GM12878 (cell line): ENCODE measurements at regions not wholly inside any gene's neighbourhood (a gene's known extent, or its start where the extent isn't known, plus 50 kb on each side); places are given as distances from the start of the nearest gene placed in this dataset.

ENCODE experiments used
- ATAC-seq: fragments of 200-7000 bp; cut with Tn5 transposase; 3 replicates; pipeline ENCODE4 v1.9.1; 2020; ENCODE audit warnings: mild to moderate bottlenecking, moderate library complexity
- BruUV-seq: library from RNA; stranded (reverse); fragments of 400-500 nt; replicated peaks from 2 replicates; lab custom pipeline; 2021; lab: Mats Ljungman, UMichigan
- CTCF ChIA-PET: fragments of 300-600 bp; sonication (Branson Sonifier 250); formaldehyde crosslinking; extraction: SDS; loops from one replicate; lab custom pipeline; 2021; ENCODE audit warnings: inconsistent platforms; lab: Yijun Ruan, JAX
- POLR2A ChIA-PET: fragments of 350-600 bp; formaldehyde crosslinking; extraction: SDS; loops from one replicate; lab custom pipeline; 2021; ENCODE audit warnings: inconsistent platforms; lab: Charles Lee
- RAD21 ChIA-PET: fragments of 300-600 bp; sonication (Branson Sonifier 250); formaldehyde crosslinking; loops from one replicate; lab custom pipeline; 2023; ENCODE audit warnings: antibody characterized with exemption; ENCODE audit not compliant: unreplicated experiment; lab: Charles Lee
- SMC1A ChIA-PET: fragments of 300-600 bp; sonication (Branson Sonifier 250); formaldehyde crosslinking; loops from one replicate; lab custom pipeline; 2023; ENCODE audit not compliant: unreplicated experiment, uncharacterized antibody; lab: Charles Lee
- DNase-seq: peaks from one replicate; pipeline ENCODE4 v3.0.0-alpha.2; 2011; ENCODE audit warnings: low read depth, low spot score
- FAIRE-seq: peaks from 3 replicates; lab custom pipeline; 2011; peaks lifted over from hg19 to GRCh38; lab: Jason Lieb, UNC
- H2AFZ ChIP-seq: 2 replicates; pipeline ENCODE4 v1.6.0; 2011; ENCODE audit warnings: low read depth, low read length, control low read depth; ENCODE audit not compliant: control insufficient read depth
- H3K27ac ChIP-seq: 2 replicates; pipeline ENCODE4 v1.5.1; 2011; ENCODE audit warnings: control low read depth; ENCODE audit not compliant: control insufficient read depth, insufficient read depth
- H3K27me3 ChIP-seq, 2 experiments: replicated peaks in 1 of 2; 2 replicates each; pipeline versions ENCODE4 v1.6.0 to v1.6.1; 2011; ENCODE audit warnings: low read length in 1 of 2; ENCODE audit not compliant: control insufficient read depth in 2 of 2, insufficient read depth in 2 of 2
- H3K36me3 ChIP-seq, 2 experiments: 2 replicates each; pipeline ENCODE4 v1.5.1; 2011; ENCODE audit warnings: low read length in 1 of 2; ENCODE audit not compliant: control insufficient read depth in 2 of 2, insufficient read depth in 2 of 2
- H3K4me1 ChIP-seq: 2 replicates; pipeline ENCODE4 v1.6.1; 2011; ENCODE audit warnings: mild to moderate bottlenecking, low read length, moderate library complexity, mixed read lengths; ENCODE audit not compliant: control insufficient read depth, insufficient read depth
- H3K4me2 ChIP-seq: 2 replicates; pipeline ENCODE4 v1.6.0; 2011; ENCODE audit warnings: control low read depth; ENCODE audit not compliant: control insufficient read depth, insufficient read depth
- H3K4me3 ChIP-seq: fragments of 200-600 bp; sonication (generic); 2 replicates; pipeline ENCODE4 v1.5.1; 2016
- H3K79me2 ChIP-seq: 2 replicates; pipeline ENCODE4 v1.6.0; 2011; ENCODE audit warnings: low read length; ENCODE audit not compliant: control insufficient read depth, insufficient read depth
- H3K9ac ChIP-seq: 2 replicates; pipeline ENCODE4 v1.8.0; 2011; ENCODE audit warnings: low read length, control low read depth, mixed read lengths; ENCODE audit not compliant: control insufficient read depth, insufficient read depth
- H3K9me3 ChIP-seq: replicated peaks from 3 replicates; pipeline ENCODE4 v1.5.1; 2011; ENCODE audit warnings: mild to moderate bottlenecking, low read length; ENCODE audit not compliant: control insufficient read depth, insufficient read depth
- H4K20me1 ChIP-seq: 2 replicates; pipeline ENCODE4 v1.6.0; 2011; ENCODE audit not compliant: control insufficient read depth, insufficient read depth
- ASH2L ChIP-seq: fragments of 300-600, 200-600 bp; sonication (generic); IDR thresholded peaks from 2 replicates; pipeline ENCODE4 v1.6.1; 2017; ENCODE audit warnings: low read depth, mild to moderate bottlenecking, borderline replicate concordance
- ATF7 ChIP-seq: fragments of 450-650 bp; IDR thresholded peaks from 2 replicates; pipeline ENCODE4 v1.6.1; 2016; ENCODE audit warnings: low read depth, mild to moderate bottlenecking
- BACH1 ChIP-seq: fragments of 450-650 bp; IDR thresholded peaks from 2 replicates; pipeline ENCODE4 v1.6.1; 2017; ENCODE audit warnings: mild to moderate bottlenecking, borderline replicate concordance
- CHD4 ChIP-seq: fragments of 200-600 bp; sonication (generic); IDR thresholded peaks from 2 replicates; pipeline ENCODE4 v1.6.1; 2016; ENCODE audit warnings: mild to moderate bottlenecking
- ESRRA ChIP-seq: IDR thresholded peaks from 2 replicates; pipeline ENCODE4 v1.6.1; 2012; ENCODE audit warnings: mild to moderate bottlenecking, low read length, improper control_type of control experiment
- NFXL1 ChIP-seq: fragments of 450-650 bp; IDR thresholded peaks from 2 replicates; pipeline ENCODE4 v1.6.1; 2017; ENCODE audit warnings: antibody characterized with exemption, mild to moderate bottlenecking, borderline replicate concordance
- RAD21 ChIP-seq: IDR thresholded peaks from 2 replicates; pipeline ENCODE4 v1.6.1; 2011; ENCODE audit warnings: mild to moderate bottlenecking, low read depth, low read length, moderate library complexity; ENCODE audit not compliant: insufficient read depth
- SIN3A ChIP-seq: IDR thresholded peaks from 2 replicates; pipeline ENCODE4 v1.6.1; 2012; ENCODE audit warnings: low read depth, low read length, improper control_type of control experiment
- SREBF1 ChIP-seq: IDR thresholded peaks from 2 replicates; pipeline ENCODE4 v1.6.1; 2012; ENCODE audit warnings: mild to moderate bottlenecking, low read length
- TCF12 ChIP-seq: IDR thresholded peaks from 2 replicates; pipeline ENCODE4 v1.6.1; 2011; ENCODE audit warnings: low read depth, mild to moderate bottlenecking, low read length
- ZNF207 ChIP-seq: fragments of 450-650 bp; IDR thresholded peaks from 2 replicates; pipeline ENCODE4 v1.6.1; 2014; ENCODE audit warnings: antibody characterized with exemption, mild to moderate bottlenecking, borderline replicate concordance
- WGBS: methylation state at CpG from one replicate; pipeline ENCODE4 v1.1.6; 2016; ENCODE audit warnings: low lambda C conversion rate; ENCODE audit not compliant: insufficient replicate concordance, insufficient coverage; ENCODE audit errors: missing lambda C conversion rate; 5-methylcytosine and 5-hydroxymethylcytosine counted together
- in situ Hi-C: fragments of 300-500 bp; cut with MboI; formaldehyde crosslinking; loops from 9 replicates; pipeline ENCODE4 v1.14.3; 2018; ENCODE audit warnings: mixed read lengths
- intact Hi-C: fragments of 100-400 bp; cut with micrococcal nuclease; formaldehyde crosslinking; loops from one replicate; pipeline ENCODE4 v1.14.2; 2022; ENCODE audit not compliant: unreplicated experiment

DNA sequence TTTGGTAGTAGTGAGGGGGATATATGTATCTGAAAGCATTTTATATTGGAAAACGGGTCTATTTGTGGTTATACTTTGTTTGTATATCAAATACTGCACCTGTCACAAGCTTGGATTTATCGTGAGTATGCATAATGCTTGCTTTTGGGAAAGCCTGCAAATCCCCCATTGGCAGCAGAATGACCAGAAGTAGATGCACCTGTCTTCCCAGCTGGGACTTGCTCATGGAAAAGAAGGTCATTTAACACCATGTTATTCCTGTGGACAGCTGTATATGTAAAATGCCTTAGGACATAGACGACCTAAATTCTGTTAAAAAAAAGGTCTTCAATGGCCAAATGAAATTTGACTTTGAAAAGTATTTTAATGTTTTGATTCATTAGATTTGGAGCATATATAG is 599.4 kb downstream of the XIRP2 start:
- 13% methylated on average over 3 of the region's 3 CpGs for WGBS
- POLR2A ChIA-PET = no interaction called here

DNA sequence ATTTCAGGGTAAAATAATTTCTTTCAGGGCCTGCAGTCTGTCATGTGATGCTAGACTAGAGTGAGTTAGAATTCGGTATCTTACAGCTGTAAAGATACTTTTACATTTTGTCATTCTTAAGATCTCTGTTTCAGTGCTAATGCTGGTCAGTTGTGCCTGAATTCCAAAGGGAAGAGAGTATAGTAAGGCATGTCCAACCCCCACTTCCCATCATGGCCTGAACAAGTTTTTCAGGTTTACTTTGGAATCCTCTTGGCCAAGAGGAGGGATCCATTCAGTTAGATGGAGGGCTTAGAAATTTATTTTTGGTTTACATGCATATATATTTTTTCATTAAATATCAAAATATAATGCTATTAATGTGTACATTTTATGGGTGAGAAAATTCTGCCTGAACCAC is 596.6 kb downstream of the XIRP2 start:
- H3K4me1 ChIP-seq = no peaks in the 10 kb centered on the region
- no peaks in the 10 kb centered on the region for H3K79me2 ChIP-seq
- no peak for TF ChIP-seq ASH2L
- no peak for TF ChIP-seq NFXL1
- TF ChIP-seq, all 136 proteins: peak for 0
- WGBS = 0% methylated on average over 1 of the region's 1 CpG
- no peaks in the 10 kb centered on the region for H4K20me1 ChIP-seq
- no peak for ATAC-seq
- in situ Hi-C loops (no loop called here), intact Hi-C loops (no loop called here)
- H3K9me3 ChIP-seq = no peaks in the 10 kb centered on the region
- H3K4me2 ChIP-seq = no peak overlapping the region
- FAIRE-seq = no peak
- ChIA-PET SMC1A (no interaction called here), CTCF (no interaction called here), RAD21 (no interaction called here), POLR2A (no interaction called here)
- H2AFZ ChIP-seq = no peak overlapping the region
- no TSS peak for BruUV-seq
- no peaks in the 10 kb centered on the region for H3K27me3 ChIP-seq
- DNase-seq = no peak
- H3K27ac ChIP-seq = no peak overlapping the region
- no peak overlapping the region for H3K9ac ChIP-seq
- no peak overlapping the region for H3K4me3 ChIP-seq
- no peaks in the 10 kb centered on the region for H3K36me3 ChIP-seq

More for the DNA sequence above, 599.4 kb downstream of the XIRP2 start:
- ATAC-seq (no peak), DNase-seq (no peak), FAIRE-seq (no peak)
- intact Hi-C loops (no loop called here), in situ Hi-C loops (no loop called here)
- Histone ChIP-seq H3K9me3 (no peaks in the 10 kb centered on the region), H3K27ac (no peak overlapping the region), H3K4me1 (no peaks in the 10 kb centered on the region), H3K4me3 (no peak overlapping the region), H3K36me3 (no peaks in the 10 kb centered on the region), H3K9ac (no peak overlapping the region), H3K4me2 (no peak overlapping the region), H2AFZ (no peak overlapping the region), H3K27me3 (no peaks in the 10 kb centered on the region; a peak in 1 of 4 replicates), H3K79me2 (no peaks in the 10 kb centered on the region), H4K20me1 (no peaks in the 10 kb centered on the region)
- no TSS peak for BruUV-seq
- TF ChIP-seq SIN3A = no peak
- no peak for TF ChIP-seq TCF12
- TF ChIP-seq ASH2L = no peak
- no peak for TF ChIP-seq ZNF207
- no peak for TF ChIP-seq ATF7
- no peak for TF ChIP-seq BACH1
- TF ChIP-seq SREBF1 = no peak
- no peak for TF ChIP-seq ESRRA
- TF ChIP-seq RAD21 = no peak
- no peak for TF ChIP-seq CHD4
- ChIA-PET CTCF (no interaction called here), SMC1A (no interaction called here), RAD21 (no interaction called here)
